ENCODE measurements at regions not wholly inside any gene's neighbourhood (a gene's known extent, or its start where the extent isn't known, plus 50 kb on each side); places are given as distances from the start of the nearest gene placed in this dataset.

GRCh38 chr3:61460636-61461035 lies 100.7 kb upstream of the PTPRG start:
- Histone ChIP-seq H3K79me2 (ENCODE audit: control insufficient read depth, insufficient read depth, low read length) (no peaks in the 10 kb centered on the region), H3K27me3 (ENCODE audit: control insufficient read depth in 2 of 2, insufficient read depth in 2 of 2, low read length in 2 of 2) (no peaks in the 10 kb centered on the region), H3K9me1 (replicated peaks; ENCODE audit: control insufficient read depth, extremely low read depth, insufficient read depth, low read length) (no peaks in the 10 kb centered on the region), H3K4me2 (ENCODE audit: insufficient read depth, low read length) (no peak overlapping the region), H4K20me1 (replicated peaks; ENCODE audit: control insufficient read depth, extremely low read depth, insufficient read depth, low read length) (no peaks in the 10 kb centered on the region), H3K9me3 (replicated peaks; ENCODE audit: control insufficient read depth, insufficient read depth, low read length) (no peaks in the 10 kb centered on the region), H3K4me3 (replicated peaks in 1 of 3; ENCODE audit: insufficient read depth in 1 of 3, low read depth in 1 of 3, low read length in 3 of 3) (no peak overlapping the region), H3K36me3 (ENCODE audit: control insufficient read depth in 2 of 2, extremely low read depth in 1 of 2, insufficient read depth in 2 of 2, low read length in 2 of 2) (no peaks in the 10 kb centered on the region), H3K27ac (ENCODE audit: insufficient read depth, low read depth, low read length) (no peak overlapping the region), H3K4me1 (ENCODE audit: control insufficient read depth, extremely low read depth, insufficient read depth, low read length) (no peaks in the 10 kb centered on the region), H3K9ac (replicated peaks; ENCODE audit: extremely low read depth, insufficient read depth, low read length) (no peak overlapping the region), H2AFZ (ENCODE audit: low read depth, low read length) (no peak overlapping the region)
- FAIRE-seq: no peak
- no peak for DNase-seq (ENCODE audit: low read depth, low spot score)
- no TSS peak for BruUV-seq (replicated peaks)
- ChIA-PET POLR2A (interaction anchor here (0.5 kb wide), 1 partner anchor 10 kb away, joined by 3 read pairs; no protein-coding TSS in a partner anchor), CTCF (no interaction called here)
- intact Hi-C loops (cut with micrococcal nuclease): no loop called here
- dilution Hi-C loops (cut with MboI; ENCODE audit: extremely low pct_ligation_motif_present, low sequenced_read_pairs): no loop called here
- TF ChIP-seq MYC (IDR thresholded peaks at IDR 0.05; ENCODE audit: low read depth, low read length) (no peak), POLR2A (IDR thresholded peaks at IDR 0.05; ENCODE audit: low read depth, low read length) (no peak), EZH2 (IDR thresholded peaks at IDR 0.05; ENCODE audit: borderline replicate concordance, low read depth, low read length, severe bottlenecking) (no peak), FOS (IDR thresholded peaks at IDR 0.05; ENCODE audit: borderline replicate concordance, insufficient read depth, low read length) (no peak), GATA2 (IDR thresholded peaks at IDR 0.05; ENCODE audit: insufficient read depth, insufficient read length, low read depth, low read length) (no peak), POLR2AphosphoS5 (IDR thresholded peaks at IDR 0.05; ENCODE audit: insufficient read depth, low read depth, low read length) (no peak), MAX (IDR thresholded peaks at IDR 0.05; ENCODE audit: insufficient read depth, insufficient read length) (no peak), JUN (IDR thresholded peaks at IDR 0.05; ENCODE audit: borderline replicate concordance, insufficient read depth, insufficient read length, low read depth) (no peak)
- TF ChIP-seq, protein P1, sequence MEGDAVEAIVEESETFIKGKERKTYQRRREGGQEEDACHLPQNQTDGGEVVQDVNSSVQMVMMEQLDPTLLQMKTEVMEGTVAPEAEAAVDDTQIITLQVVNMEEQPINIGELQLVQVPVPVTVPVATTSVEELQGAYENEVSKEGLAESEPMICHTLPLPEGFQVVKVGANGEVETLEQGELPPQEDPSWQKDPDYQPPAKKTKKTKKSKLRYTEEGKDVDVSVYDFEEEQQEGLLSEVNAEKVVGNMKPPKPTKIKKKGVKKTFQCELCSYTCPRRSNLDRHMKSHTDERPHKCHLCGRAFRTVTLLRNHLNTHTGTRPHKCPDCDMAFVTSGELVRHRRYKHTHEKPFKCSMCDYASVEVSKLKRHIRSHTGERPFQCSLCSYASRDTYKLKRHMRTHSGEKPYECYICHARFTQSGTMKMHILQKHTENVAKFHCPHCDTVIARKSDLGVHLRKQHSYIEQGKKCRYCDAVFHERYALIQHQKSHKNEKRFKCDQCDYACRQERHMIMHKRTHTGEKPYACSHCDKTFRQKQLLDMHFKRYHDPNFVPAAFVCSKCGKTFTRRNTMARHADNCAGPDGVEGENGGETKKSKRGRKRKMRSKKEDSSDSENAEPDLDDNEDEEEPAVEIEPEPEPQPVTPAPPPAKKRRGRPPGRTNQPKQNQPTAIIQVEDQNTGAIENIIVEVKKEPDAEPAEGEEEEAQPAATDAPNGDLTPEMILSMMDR (IDR thresholded peaks at IDR 0.05; ENCODE audit: extremely low read depth in 1 of 2, insufficient read depth in 1 of 2, low read depth in 1 of 2, low read length in 2 of 2): no peak

Data from endothelial cell of umbilical vein (primary cell).